B cell (primary cell): ENCODE measurements at regions not wholly inside any gene's neighbourhood (a gene's known extent, or its start where the extent isn't known, plus 50 kb on each side); places are given as distances from the start of the nearest gene placed in this dataset.

ENCODE experiments used
- ATAC-seq: fragments of 200-7000 bp; cut with Tn5 transposase; one replicate; pipeline ENCODE4 v1.10.0; 2021; ENCODE audit warnings: low read depth, mild to moderate bottlenecking, moderate number of reproducible peaks, moderate library complexity
- CTCF ChIA-PET: fragments of 350-600 bp; sonication (Branson Sonifier 250); formaldehyde crosslinking; loops from one replicate; lab custom pipeline; 2021; ENCODE audit warnings: antibody characterized with exemption, inconsistent platforms; lab: Charles Lee
- POLR2A ChIA-PET: fragments of 350-600 bp; sonication (Branson Sonifier 250); formaldehyde crosslinking; loops from one replicate; lab custom pipeline; 2021; ENCODE audit warnings: antibody characterized with exemption; lab: Charles Lee
- DNase-seq: peaks from one replicate; pipeline ENCODE4 v3.0.0; 2013
- H2AFZ ChIP-seq: 2 replicates; pipeline ENCODE4 v1.6.1; 2012; ENCODE audit warnings: mild to moderate bottlenecking, low read depth, low read length; ENCODE audit not compliant: insufficient read depth, poor library complexity, severe bottlenecking
- H3K27ac ChIP-seq, 2 donors: 1 replicate in 1 of 2; 2 replicates in 1 of 2; pipeline ENCODE4 v1.5.1; 2012 to 2013; ENCODE audit warnings: low read length in 2 of 2, mild to moderate bottlenecking in 2 of 2, moderate library complexity in 1 of 2
- H3K27me3 ChIP-seq, 4 experiments: fragments of 200-600 bp in 1 of 4; sonication (generic) in 1 of 4; replicated peaks in 1 of 4; 1 replicate in 2 of 4; 2 replicates in 2 of 4; pipeline versions ENCODE4 v1.6.1 to v1.7.0; 2013 to 2016; ENCODE audit warnings: low read length in 3 of 4, mild to moderate bottlenecking in 2 of 4, mixed read lengths in 1 of 4, moderate library complexity in 1 of 4; ENCODE audit not compliant: insufficient read depth in 4 of 4, control insufficient read depth in 3 of 4; ENCODE audit errors: control extremely low read depth in 1 of 4
- H3K36me3 ChIP-seq, 2 experiments: replicated peaks in 1 of 2; 1 replicate in 1 of 2; 2 replicates in 1 of 2; pipeline versions ENCODE4 v1.6.1 to v1.7.1; 2013; ENCODE audit warnings: low read length in 1 of 2; ENCODE audit not compliant: insufficient read depth in 2 of 2, control insufficient read depth in 1 of 2; ENCODE audit errors: control extremely low read depth in 1 of 2, extremely low read depth in 1 of 2
- H3K4me1 ChIP-seq, 2 donors: fragments of 200-600 bp in 1 of 2; sonication (generic) in 1 of 2; 1 replicate in 1 of 2; 2 replicates in 1 of 2; pipeline versions ENCODE4 v1.5.1 to v1.6.1; 2013 to 2017; ENCODE audit warnings: low read length in 2 of 2; ENCODE audit not compliant: control insufficient read depth in 2 of 2, insufficient read depth in 2 of 2
- H3K4me2 ChIP-seq: replicated peaks from 2 replicates; pipeline ENCODE3; 2012; ENCODE audit warnings: mild to moderate bottlenecking, low read depth, low read length; ENCODE audit not compliant: poor library complexity, severe bottlenecking
- H3K4me3 ChIP-seq, 5 experiments: fragments of 200-600 bp in 1 of 5; sonication (generic) in 1 of 5; 1 replicate in 3 of 5; 2 replicates in 2 of 5; pipeline versions ENCODE4 v1.5.1 to v1.7.0; 2011 to 2016; ENCODE audit warnings: low read length in 4 of 5, mild to moderate bottlenecking in 4 of 5, low read depth in 2 of 5, control low read depth in 1 of 5, moderate library complexity in 1 of 5; ENCODE audit not compliant: insufficient read depth in 1 of 5; ENCODE audit errors: control extremely low read depth in 1 of 5, extremely low read depth in 1 of 5
- H3K79me2 ChIP-seq: fragments of 200-600 bp; sonication (generic); one replicate; pipeline ENCODE4 v1.6.0; 2016; ENCODE audit warnings: low read length; ENCODE audit not compliant: control insufficient read depth, insufficient read depth
- H3K9ac ChIP-seq: fragments of 200-600 bp; sonication (generic); 2 replicates; pipeline ENCODE4 v1.6.1; 2017; ENCODE audit warnings: mild to moderate bottlenecking, low read length, moderate library complexity
- H3K9me3 ChIP-seq, 3 donors: one replicate each; pipeline versions ENCODE4 v1.6.1 to v1.7.1; 2013; ENCODE audit warnings: low read length in 2 of 3; ENCODE audit not compliant: control insufficient read depth in 2 of 3, insufficient read depth in 1 of 3; ENCODE audit errors: control extremely low read depth in 1 of 3
- H4K20me1 ChIP-seq: 2 replicates; pipeline ENCODE4 v1.6.0; 2012; ENCODE audit warnings: mild to moderate bottlenecking, low read length; ENCODE audit not compliant: insufficient read depth, control insufficient read depth, poor library complexity, severe bottlenecking
- H3K27ac Mint-ChIP-seq: one replicate; pipeline ENCODE4 v1.8.0; 2021; ENCODE audit warnings: mixed read lengths
- H3K27me3 Mint-ChIP-seq: one replicate; pipeline ENCODE4 v1.8.0; 2021; ENCODE audit warnings: mixed read lengths
- H3K4me1 Mint-ChIP-seq: one replicate; pipeline ENCODE4 v1.8.0; 2021; ENCODE audit warnings: mixed read lengths
- H3K4me3 Mint-ChIP-seq: one replicate; pipeline ENCODE4 v1.8.0; 2021; ENCODE audit warnings: mixed read lengths
- H3K9me3 Mint-ChIP-seq: one replicate; pipeline ENCODE4 v1.8.0; 2022; ENCODE audit warnings: mixed read lengths; ENCODE audit not compliant: insufficient read depth
- EZH2 ChIP-seq: IDR thresholded peaks from 2 replicates; pipeline ENCODE4 v1.6.1; 2012; ENCODE audit warnings: borderline replicate concordance, low read depth, mild to moderate bottlenecking, moderate library complexity, low read length; ENCODE audit not compliant: insufficient read depth, poor library complexity, severe bottlenecking
- WGBS: methylation state at CpG from one replicate; pipeline ENCODE4 v1.1.5; 2013; ENCODE audit warnings: missing lambda C conversion rate; ENCODE audit not compliant: insufficient coverage; 5-methylcytosine and 5-hydroxymethylcytosine counted together
- intact Hi-C: fragments of 100-400 bp; cut with micrococcal nuclease; formaldehyde crosslinking; loops from one replicate; pipeline ENCODE4 v1.10.0; 2022
- TF ChIP-seq, protein P1 (sequence below): fragments of 200-600 bp; IDR thresholded peaks from one replicate; pipeline ENCODE4 v1.8.0; 2022; ENCODE audit warnings: antibody characterized with exemption, mild to moderate bottlenecking

DNA sequence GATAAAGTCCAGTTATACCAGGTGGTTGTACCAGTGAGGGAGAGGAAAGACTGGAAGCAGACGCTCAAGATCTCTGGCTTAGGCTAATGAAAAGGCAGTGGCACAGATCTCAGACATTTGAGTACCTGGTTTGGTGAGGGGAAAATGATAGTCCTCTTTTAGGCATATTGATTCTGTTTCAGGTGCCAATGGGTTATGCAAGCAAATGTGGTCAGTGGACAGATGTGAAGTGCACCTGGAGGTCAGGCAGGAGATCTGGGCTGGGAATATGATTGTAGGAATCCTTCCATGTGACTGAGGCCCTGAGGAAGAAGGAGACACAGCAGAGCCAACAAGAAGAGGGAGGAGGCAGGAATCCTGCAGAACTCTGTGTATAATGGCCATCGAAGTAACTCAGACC is 63.7 kb upstream of the SMARCA2 start:
- no peaks in the 10 kb centered on the region for H3K79me2 ChIP-seq
- no peak overlapping the region for H3K27ac Mint-ChIP-seq
- DNase-seq (no peak), ATAC-seq (no peak)
- H3K4me1 Mint-ChIP-seq, result no peaks in the 10 kb centered on the region
- H3K4me3 ChIP-seq, result no peak overlapping the region
- H4K20me1 ChIP-seq, result no peaks in the 10 kb centered on the region
- no peaks in the 10 kb centered on the region for H3K9me3 ChIP-seq
- H3K4me2 ChIP-seq, result no peak overlapping the region
- 96% methylated on average over 2 of the region's 2 CpGs for WGBS
- H3K27ac ChIP-seq, result no peak overlapping the region
- TF ChIP-seq EZH2, result no peak
- TF ChIP-seq, protein P1, sequence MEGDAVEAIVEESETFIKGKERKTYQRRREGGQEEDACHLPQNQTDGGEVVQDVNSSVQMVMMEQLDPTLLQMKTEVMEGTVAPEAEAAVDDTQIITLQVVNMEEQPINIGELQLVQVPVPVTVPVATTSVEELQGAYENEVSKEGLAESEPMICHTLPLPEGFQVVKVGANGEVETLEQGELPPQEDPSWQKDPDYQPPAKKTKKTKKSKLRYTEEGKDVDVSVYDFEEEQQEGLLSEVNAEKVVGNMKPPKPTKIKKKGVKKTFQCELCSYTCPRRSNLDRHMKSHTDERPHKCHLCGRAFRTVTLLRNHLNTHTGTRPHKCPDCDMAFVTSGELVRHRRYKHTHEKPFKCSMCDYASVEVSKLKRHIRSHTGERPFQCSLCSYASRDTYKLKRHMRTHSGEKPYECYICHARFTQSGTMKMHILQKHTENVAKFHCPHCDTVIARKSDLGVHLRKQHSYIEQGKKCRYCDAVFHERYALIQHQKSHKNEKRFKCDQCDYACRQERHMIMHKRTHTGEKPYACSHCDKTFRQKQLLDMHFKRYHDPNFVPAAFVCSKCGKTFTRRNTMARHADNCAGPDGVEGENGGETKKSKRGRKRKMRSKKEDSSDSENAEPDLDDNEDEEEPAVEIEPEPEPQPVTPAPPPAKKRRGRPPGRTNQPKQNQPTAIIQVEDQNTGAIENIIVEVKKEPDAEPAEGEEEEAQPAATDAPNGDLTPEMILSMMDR, result no peak
- ChIA-PET CTCF (no interaction called here), POLR2A (no interaction called here)
- no peak overlapping the region for H3K9ac ChIP-seq
- H3K4me3 Mint-ChIP-seq, result no peak overlapping the region
- no peaks in the 10 kb centered on the region for H3K9me3 Mint-ChIP-seq
- H3K27me3 Mint-ChIP-seq, result peaks cover 4% of the 10 kb centered on the region
- H3K36me3 ChIP-seq, result no peaks in the 10 kb centered on the region
- no peaks in the 10 kb centered on the region for H3K4me1 ChIP-seq
- no peak overlapping the region for H2AFZ ChIP-seq
- intact Hi-C loops, result no loop called here
- peaks cover 0 to 3% (median 1%) of the 10 kb centered on the region in 4 experiments for H3K27me3 ChIP-seq

DNA sequence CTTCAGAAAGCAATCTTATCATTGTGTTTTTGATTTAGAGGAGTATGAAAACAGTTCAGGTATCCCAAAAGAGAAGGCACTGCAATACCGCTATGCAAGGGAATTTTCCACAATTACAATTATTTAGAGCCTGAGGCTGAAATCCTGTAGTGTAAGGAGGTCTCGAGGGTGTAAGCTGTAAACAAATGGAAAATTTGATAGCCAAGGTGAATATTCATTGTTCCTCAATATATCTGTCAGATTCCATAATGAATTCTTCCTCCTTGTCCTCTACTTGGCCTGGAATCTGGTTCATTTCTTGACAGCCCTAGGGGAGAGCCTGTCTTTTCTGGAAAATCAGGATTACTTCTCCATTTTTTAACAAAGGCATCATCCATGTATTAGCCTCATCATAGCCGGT is 63.1 kb upstream of the SMARCA2 start:
- H3K27me3 ChIP-seq, result peaks cover 0 to 3% (median 1%) of the 10 kb centered on the region in 4 experiments
- H4K20me1 ChIP-seq, result no peaks in the 10 kb centered on the region
- no peak overlapping the region for H3K27ac Mint-ChIP-seq
- H3K9ac ChIP-seq, result no peak overlapping the region
- no peak overlapping the region for H3K27ac ChIP-seq
- no peak for ATAC-seq
- no peak overlapping the region for H3K4me3 Mint-ChIP-seq
- H3K9me3 ChIP-seq, result no peaks in the 10 kb centered on the region
- TF ChIP-seq, protein P1, result no peak
- TF ChIP-seq EZH2, result no peak
- DNase-seq, result no peak
- intact Hi-C loops, result no loop called here
- H3K4me1 Mint-ChIP-seq, result no peaks in the 10 kb centered on the region
- no peak overlapping the region for H2AFZ ChIP-seq
- ChIA-PET POLR2A (no interaction called here), CTCF (interaction anchor here (0.9 kb wide), 1 partner anchor 12 kb away, joined by 3 read pairs; no protein-coding TSS in a partner anchor)
- no peaks in the 10 kb centered on the region for H3K36me3 ChIP-seq
- 100% methylated on average over 1 of the region's 3 CpGs for WGBS
- peaks cover 4% of the 10 kb centered on the region for H3K27me3 Mint-ChIP-seq
- H3K4me1 ChIP-seq, result no peaks in the 10 kb centered on the region
- no peak overlapping the region for H3K4me2 ChIP-seq
- H3K79me2 ChIP-seq, result no peaks in the 10 kb centered on the region
- H3K4me3 ChIP-seq, result no peak overlapping the region
- no peaks in the 10 kb centered on the region for H3K9me3 Mint-ChIP-seq
